Activated CD4-positive, alpha-beta T cell treated with anti-CD3 and anti-CD28 coated beads for 36 hours (primary cell): ENCODE measurements at regions not wholly inside any gene's neighbourhood (a gene's known extent, or its start where the extent isn't known, plus 50 kb on each side); places are given as distances from the start of the nearest gene placed in this dataset.

ENCODE experiments used
- ATAC-seq: fragments of 200-7000 bp; cut with Tn5 transposase; one replicate; pipeline ENCODE4 v1.10.0; 2021; ENCODE audit warnings: mild to moderate bottlenecking, moderate library complexity
- CTCF ChIA-PET: fragments of 350-600 bp; sonication (Branson Sonifier 250); formaldehyde crosslinking; loops from one replicate; lab custom pipeline; 2021; ENCODE audit warnings: antibody characterized with exemption; lab: Charles Lee
- POLR2A ChIA-PET: fragments of 350-600 bp; sonication (Branson Sonifier 250); formaldehyde crosslinking; loops from one replicate; lab custom pipeline; 2021; ENCODE audit warnings: antibody characterized with exemption, inconsistent platforms; lab: Charles Lee
- DNase-seq: peaks from one replicate; pipeline ENCODE4 v3.0.0-alpha.2; 2020
- H3K27ac Mint-ChIP-seq: one replicate; pipeline ENCODE4 v1.8.0; 2021; ENCODE audit warnings: mixed read lengths
- H3K27me3 Mint-ChIP-seq: one replicate; pipeline ENCODE4 v1.8.0; 2021; ENCODE audit warnings: mixed read lengths
- H3K36me3 Mint-ChIP-seq: one replicate; pipeline ENCODE4 v1.8.0; 2021; ENCODE audit warnings: low read depth, mixed read lengths
- H3K4me1 Mint-ChIP-seq: one replicate; pipeline ENCODE4 v1.8.0; 2021; ENCODE audit warnings: mixed read lengths
- H3K4me3 Mint-ChIP-seq: one replicate; pipeline ENCODE4 v1.8.0; 2021; ENCODE audit warnings: mild to moderate bottlenecking, moderate library complexity, mixed read lengths
- H3K9me3 Mint-ChIP-seq: one replicate; pipeline ENCODE4 v1.8.0; 2021; ENCODE audit warnings: low read depth, mixed read lengths
- intact Hi-C, 2 experiments: fragments of 100-400 bp; cut with DNase I in 1 of 2; cut with micrococcal nuclease in 1 of 2; formaldehyde crosslinking; loops; one replicate each; pipeline versions ENCODE4 v1.14.2 to v1.15.1; 2022 to 2024; cut with DNase I, micrococcal nuclease

DNA sequence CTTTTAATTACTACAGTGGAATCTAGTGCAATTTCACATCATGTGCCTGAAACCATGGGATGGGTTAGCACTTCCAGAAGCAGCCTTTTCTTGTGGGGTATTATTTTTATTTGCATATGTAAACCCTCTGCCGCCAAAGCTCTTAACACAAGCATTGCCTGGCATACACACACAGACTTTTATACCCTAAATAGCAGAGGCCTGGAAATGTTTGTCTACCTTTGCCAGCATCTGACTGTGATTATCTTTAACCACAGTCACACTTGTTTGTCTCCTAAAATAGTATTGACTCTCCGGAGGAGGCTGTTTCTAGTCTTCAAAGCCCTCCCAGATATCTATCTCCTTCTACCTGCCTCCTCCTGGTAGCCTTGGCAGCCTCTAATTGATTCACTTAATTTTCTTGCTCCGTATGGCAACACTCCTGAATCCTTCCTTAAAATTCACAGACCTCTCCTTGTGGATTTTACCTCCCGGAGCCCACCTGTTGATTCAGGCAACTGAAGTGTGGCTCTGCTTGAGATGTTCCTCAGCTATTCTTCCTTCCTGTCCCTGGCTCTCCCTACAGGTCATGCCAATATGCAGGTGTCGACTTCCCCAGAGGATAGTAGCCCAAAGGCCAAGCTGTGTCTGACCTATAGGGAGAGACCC, 127.1 kb upstream of the UMPS start:
- ATAC-seq (no peak), DNase-seq (no peak)
- POLR2A ChIA-PET: no interaction called here
- CTCF ChIA-PET: no interaction called here
- H3K36me3 Mint-ChIP-seq: no peaks in the 10 kb centered on the region
- no peaks in the 10 kb centered on the region for H3K9me3 Mint-ChIP-seq
- no peaks in the 10 kb centered on the region for H3K4me1 Mint-ChIP-seq
- no peak overlapping the region for H3K4me3 Mint-ChIP-seq
- H3K27me3 Mint-ChIP-seq: peaks cover 5% of the 10 kb centered on the region
- intact Hi-C loops: no loop called here
- H3K27ac Mint-ChIP-seq: no peak overlapping the region

DNA sequence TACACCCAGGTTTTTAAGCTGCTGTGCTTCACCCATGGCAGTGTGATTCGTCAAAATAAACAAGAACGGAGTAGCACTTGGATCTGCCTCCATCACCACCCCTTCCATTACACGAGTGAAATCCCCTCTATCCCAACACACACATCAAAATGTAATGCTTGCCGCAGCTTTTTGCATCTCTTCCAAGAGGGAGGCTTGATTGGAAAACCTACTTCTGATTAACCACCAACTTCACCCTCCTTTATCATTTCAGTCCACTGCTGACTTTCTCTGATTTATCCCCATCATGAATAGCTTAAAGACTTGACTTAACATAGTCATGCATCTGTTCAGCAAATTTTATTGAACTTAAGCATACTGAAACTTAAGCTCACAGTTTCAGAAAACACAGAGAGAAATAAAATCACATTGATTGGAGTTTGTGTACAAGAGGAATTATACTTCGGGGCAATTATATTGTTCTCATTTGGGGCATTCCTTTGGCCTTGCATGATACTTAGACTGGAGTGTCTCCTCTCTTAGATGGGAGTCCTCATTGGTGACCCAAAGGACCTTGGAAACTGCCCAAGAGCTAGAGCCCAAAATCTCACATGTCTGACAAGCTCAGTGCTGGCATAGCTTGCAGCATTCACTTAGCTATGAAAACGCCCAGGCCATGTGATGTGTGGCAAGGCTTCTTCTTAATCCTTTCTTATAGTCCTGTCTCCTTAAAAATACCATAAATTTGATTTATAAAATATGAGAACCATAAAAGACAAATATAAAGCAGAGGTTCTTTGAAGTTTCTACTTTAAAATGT, 124.3 kb upstream of the UMPS start:
- Mint-ChIP-seq H3K9me3 (no peaks in the 10 kb centered on the region), H3K4me3 (no peak overlapping the region), H3K36me3 (no peaks in the 10 kb centered on the region), H3K4me1 (no peaks in the 10 kb centered on the region), H3K27ac (no peak overlapping the region), H3K27me3 (peaks cover 5% of the 10 kb centered on the region)
- CTCF ChIA-PET: interaction anchor here (0.6 to 1.5 kb wide), 4 partner anchors 11 to 1577 kb away, joined by 3 to 5 read pairs (median 3); no protein-coding TSS in a partner anchor
- no peak for ATAC-seq
- intact Hi-C loops: no loop called here
- no peak for DNase-seq
- POLR2A ChIA-PET: no interaction called here

GRCh38 chr3:124607163-124607562, 123.1 kb upstream of the UMPS start:
- Mint-ChIP-seq H3K4me1 (no peaks in the 10 kb centered on the region), H3K9me3 (no peaks in the 10 kb centered on the region), H3K27ac (no peak overlapping the region), H3K4me3 (no peak overlapping the region), H3K27me3 (peaks cover 5% of the 10 kb centered on the region), H3K36me3 (no peaks in the 10 kb centered on the region)
- CTCF ChIA-PET: interaction anchor here (1.5 kb wide), 1 partner anchor 10 kb away, joined by 5 read pairs; no protein-coding TSS in a partner anchor
- ATAC-seq (no peak), DNase-seq (no peak)
- POLR2A ChIA-PET: no interaction called here
- intact Hi-C loops: no loop called here

DNA sequence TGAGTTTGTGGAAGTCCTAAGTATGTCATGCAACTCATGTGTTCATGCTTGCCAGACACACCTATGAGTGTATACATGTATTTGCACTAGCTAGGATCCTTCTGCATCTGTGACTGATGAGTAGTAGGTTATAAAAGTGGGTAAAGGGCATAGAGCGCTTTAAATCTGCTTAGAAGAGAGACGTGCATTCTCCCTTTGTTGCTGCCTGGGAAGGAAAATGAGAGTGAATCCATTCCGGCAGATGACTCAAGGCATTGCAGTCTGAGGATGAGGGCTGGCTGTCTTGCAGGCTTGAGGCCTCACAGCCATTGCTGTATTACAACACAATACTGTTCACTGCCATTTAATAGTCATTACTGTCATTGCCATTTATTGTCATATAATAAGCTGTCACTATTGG, 120.8 kb upstream of the UMPS start:
- ATAC-seq: no peak
- intact Hi-C loops: no loop called here
- Mint-ChIP-seq H3K27me3 (peaks cover 5% of the 10 kb centered on the region), H3K4me1 (no peaks in the 10 kb centered on the region), H3K27ac (no peak overlapping the region), H3K4me3 (no peak overlapping the region), H3K9me3 (no peaks in the 10 kb centered on the region), H3K36me3 (no peaks in the 10 kb centered on the region)
- ChIA-PET POLR2A (no interaction called here), CTCF (no interaction called here)
- DNase-seq: no peak

- H3K27ac Mint-ChIP-seq: no peak overlapping the region
- H3K4me1 Mint-ChIP-seq: no peaks in the 10 kb centered on the region
- CTCF ChIA-PET: no interaction called here
- no peak for ATAC-seq
- DNase-seq: no peak
- no peaks in the 10 kb centered on the region for H3K36me3 Mint-ChIP-seq
- no peak overlapping the region for H3K4me3 Mint-ChIP-seq
- intact Hi-C loops: no loop called here
- H3K27me3 Mint-ChIP-seq: peaks cover 5% of the 10 kb centered on the region
- no peaks in the 10 kb centered on the region for H3K9me3 Mint-ChIP-seq
- POLR2A ChIA-PET: no interaction called here
Measured at GRCh38 chr3:124610130-124610529, 120.1 kb upstream of the UMPS start.

- Mint-ChIP-seq H3K4me3 (no peak overlapping the region), H3K4me1 (no peaks in the 10 kb centered on the region), H3K9me3 (no peaks in the 10 kb centered on the region), H3K27me3 (no peaks in the 10 kb centered on the region), H3K36me3 (no peaks in the 10 kb centered on the region), H3K27ac (no peak overlapping the region)
- ATAC-seq (no peak), DNase-seq (no peak)
- intact Hi-C loops: no loop called here
- CTCF ChIA-PET: interaction anchor here (1.0 kb wide), 1 partner anchor 14 kb away, joined by 3 read pairs; no protein-coding TSS in a partner anchor
- POLR2A ChIA-PET: no interaction called here
Measured at GRCh38 chr3:124611520-124611919, 118.7 kb upstream of the UMPS start.

- Mint-ChIP-seq H3K4me1 (peaks cover 14% of the 10 kb centered on the region), H3K27me3 (no peaks in the 10 kb centered on the region), H3K27ac (no peak overlapping the region), H3K9me3 (no peaks in the 10 kb centered on the region), H3K4me3 (no peak overlapping the region), H3K36me3 (no peaks in the 10 kb centered on the region)
- ATAC-seq (no peak), DNase-seq (no peak)
- ChIA-PET POLR2A (no interaction called here), CTCF (interaction anchor here (0.5 kb wide), 1 partner anchor 57 kb away, joined by 3 read pairs; no protein-coding TSS in a partner anchor)
- intact Hi-C loops: no loop called here
Measured at GRCh38 chr3:124615896-124616543, 114.2 kb upstream of the UMPS start.

DNA sequence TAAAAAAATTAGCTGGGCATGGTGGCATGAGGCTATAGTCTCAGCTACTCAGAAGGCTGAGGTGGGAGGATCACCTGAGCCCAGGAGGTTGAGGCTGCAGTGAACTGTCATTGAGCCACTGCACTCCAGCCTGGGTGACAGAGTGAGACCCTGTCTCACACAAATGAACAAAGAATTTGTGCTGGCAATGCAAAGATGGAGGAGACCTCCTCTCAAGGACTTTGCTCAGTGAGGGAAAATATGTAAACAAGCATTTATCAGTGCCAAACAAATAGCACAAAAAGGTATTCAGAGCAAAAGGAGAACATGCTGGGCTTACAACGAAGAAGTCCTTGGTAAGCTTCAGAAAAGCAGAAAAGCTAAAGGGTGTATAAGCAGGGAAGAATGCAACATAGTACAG, 113.1 kb upstream of the UMPS start:
- no peaks in the 10 kb centered on the region for H3K36me3 Mint-ChIP-seq
- H3K27me3 Mint-ChIP-seq: no peaks in the 10 kb centered on the region
- no peak overlapping the region for H3K27ac Mint-ChIP-seq
- H3K9me3 Mint-ChIP-seq: no peaks in the 10 kb centered on the region
- no peak overlapping the region for H3K4me3 Mint-ChIP-seq
- ChIA-PET CTCF (interaction anchor here (0.6 to 1.6 kb wide), 3 partner anchors 11 to 38 kb away, joined by 3 to 5 read pairs (median 4); no protein-coding TSS in a partner anchor), POLR2A (no interaction called here)
- ATAC-seq: no peak
- intact Hi-C loops: no loop called here
- DNase-seq: no peak
- peaks cover 20% of the 10 kb centered on the region for H3K4me1 Mint-ChIP-seq

DNA sequence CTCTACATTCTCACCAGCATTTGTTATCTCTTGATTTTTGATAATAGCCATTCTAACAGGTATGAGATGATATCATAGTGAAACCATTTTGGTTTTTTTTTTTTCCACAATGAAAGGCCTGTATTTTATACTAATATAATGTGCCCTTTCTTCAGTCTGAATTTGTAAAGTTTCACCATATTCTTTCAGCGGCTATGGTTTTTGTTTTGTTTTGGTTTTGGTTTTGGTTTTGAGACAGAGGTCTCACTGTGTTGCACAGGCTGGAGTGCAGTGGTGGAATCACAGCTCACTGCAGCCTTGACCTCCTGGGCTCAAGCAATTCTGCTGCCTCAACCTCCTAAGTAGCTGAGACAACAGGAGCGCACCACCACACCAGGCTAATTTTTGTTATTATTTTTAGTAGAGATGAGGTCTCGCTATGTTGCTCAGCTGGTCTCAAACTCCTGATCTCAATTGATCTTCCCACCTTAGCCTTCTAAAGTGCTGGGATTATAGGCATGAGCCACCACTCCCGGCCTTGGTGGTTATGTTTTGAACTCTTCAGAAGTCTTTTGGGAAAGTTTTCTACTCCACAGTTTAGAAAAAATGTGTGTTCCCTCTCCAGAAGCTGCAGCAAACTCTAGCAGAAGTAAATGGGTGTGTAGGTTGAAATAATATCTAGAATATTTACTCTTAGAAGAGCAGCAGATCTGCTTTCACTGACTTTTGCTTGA, 110.2 kb upstream of the UMPS start:
- intact Hi-C loops: loop anchor here (1.0 to 5.0 kb wide), 3 partner anchors 19 to 67 kb away; no protein-coding TSS in a partner anchor
- POLR2A ChIA-PET: no interaction called here
- H3K27me3 Mint-ChIP-seq: peaks cover under 1% of the 10 kb centered on the region
- H3K4me3 Mint-ChIP-seq: peak overlapping the region; percentile 22
- DNase-seq (no peak), ATAC-seq (peak; percentile 63)
- peak overlapping the region; percentile 44 for H3K27ac Mint-ChIP-seq
- H3K36me3 Mint-ChIP-seq: no peaks in the 10 kb centered on the region
- peaks cover 20% of the 10 kb centered on the region for H3K4me1 Mint-ChIP-seq
- H3K9me3 Mint-ChIP-seq: no peaks in the 10 kb centered on the region
- CTCF ChIA-PET: interaction anchor here (0.6 kb wide), 1 partner anchor 935 kb away, joined by 3 read pairs; no protein-coding TSS in a partner anchor

- Mint-ChIP-seq H3K4me1 (peaks cover 20% of the 10 kb centered on the region), H3K27me3 (peaks cover 1% of the 10 kb centered on the region), H3K9me3 (no peaks in the 10 kb centered on the region), H3K4me3 (no peak overlapping the region), H3K27ac (peak overlapping the region; percentile 40), H3K36me3 (no peaks in the 10 kb centered on the region)
- peak; percentile 91 for ATAC-seq
- intact Hi-C loops: loop anchor here (1.0 to 5.0 kb wide), 3 partner anchors 19 to 67 kb away; no protein-coding TSS in a partner anchor
- ChIA-PET CTCF (no interaction called here), POLR2A (no interaction called here)
- peak; percentile 40 for DNase-seq
Measured at GRCh38 chr3:124620600-124621063, 109.6 kb upstream of the UMPS start.

DNA sequence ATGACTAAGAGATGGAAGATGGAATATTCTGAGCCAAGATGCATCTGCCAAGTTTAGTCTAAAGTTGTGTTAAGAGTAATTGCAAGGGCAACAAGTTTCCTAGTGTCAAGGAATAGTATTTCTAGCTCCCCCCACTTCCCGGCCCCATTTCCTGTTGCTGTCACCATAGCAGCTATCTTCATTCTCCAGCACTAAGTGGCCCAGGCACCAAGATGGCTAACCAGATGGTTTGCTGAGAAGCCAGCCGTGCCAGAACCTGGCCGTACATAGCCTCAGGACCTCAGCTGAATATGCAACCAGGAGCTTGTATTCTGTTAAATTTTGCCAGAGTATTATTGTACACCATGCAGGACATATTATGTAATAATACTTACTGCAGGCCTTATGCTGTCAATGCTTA, 108.8 kb upstream of the UMPS start:
- peaks cover 20% of the 10 kb centered on the region for H3K4me1 Mint-ChIP-seq
- POLR2A ChIA-PET: no interaction called here
- no peak for ATAC-seq
- no peak for DNase-seq
- no peak overlapping the region for H3K27ac Mint-ChIP-seq
- intact Hi-C loops: loop anchor here (2.0 to 5.0 kb wide), 2 partner anchors 19 to 66 kb away; no protein-coding TSS in a partner anchor
- no peaks in the 10 kb centered on the region for H3K9me3 Mint-ChIP-seq
- CTCF ChIA-PET: interaction anchor here (1.5 to 1.6 kb wide), 2 partner anchors 15 to 68 kb away, joined by 3 read pairs; no protein-coding TSS in a partner anchor
- H3K36me3 Mint-ChIP-seq: no peaks in the 10 kb centered on the region
- H3K4me3 Mint-ChIP-seq: no peak overlapping the region
- H3K27me3 Mint-ChIP-seq: peaks cover 1% of the 10 kb centered on the region
